Smooth muscle cell of the brain vasculature (primary cell): ENCODE measurements at regions not wholly inside any gene's neighbourhood (a gene's known extent, or its start where the extent isn't known, plus 50 kb on each side); places are given as distances from the start of the nearest gene placed in this dataset.
"Not testable (repeated sequence)": the region's sequence is repeated elsewhere in the genome, so short reads cannot be mapped to it uniquely, and the experiment has no call there.

ENCODE experiments used
- DNase-seq: peaks from one replicate; pipeline ENCODE4 v3.0.0-alpha.2; 2012; ENCODE audit warnings: low read depth, low spot score

DNA sequence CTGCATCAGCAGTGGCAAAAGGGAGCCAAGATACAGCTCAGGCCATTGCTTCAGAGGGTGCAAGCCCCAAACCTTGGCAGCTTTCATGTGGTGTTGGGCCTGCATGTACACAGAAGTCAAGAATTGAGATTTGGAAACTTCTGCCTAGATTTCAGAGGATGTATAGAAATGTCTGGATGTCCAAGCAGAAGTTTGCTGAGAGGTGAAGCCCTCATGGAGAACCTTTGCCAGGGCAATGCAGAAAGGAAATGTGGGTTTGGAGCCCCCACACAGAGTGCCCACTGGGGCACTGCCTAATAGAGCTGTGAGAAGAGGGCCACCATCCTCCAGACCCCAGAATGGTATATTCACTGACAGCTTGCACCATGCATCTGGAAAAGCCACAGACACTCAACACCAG lies 51.3 kb upstream of the DCLK2 start:
- DNase-seq: not testable (repeated sequence)
